Superior temporal gyrus (tissue), 1 donor: ENCODE measurements at regions not wholly inside any gene's neighbourhood (a gene's known extent, or its start where the extent isn't known, plus 50 kb on each side); places are given as distances from the start of the nearest gene placed in this dataset.
A peak's percentile ranks its signal among the peaks of the same experiment; 100 is the strongest.

Source experiments
- DNase-seq: peaks from one replicate; pipeline ENCODE4 v3.0.0-alpha.2; 2016; ENCODE audit errors: extremely low spot score

DNA sequence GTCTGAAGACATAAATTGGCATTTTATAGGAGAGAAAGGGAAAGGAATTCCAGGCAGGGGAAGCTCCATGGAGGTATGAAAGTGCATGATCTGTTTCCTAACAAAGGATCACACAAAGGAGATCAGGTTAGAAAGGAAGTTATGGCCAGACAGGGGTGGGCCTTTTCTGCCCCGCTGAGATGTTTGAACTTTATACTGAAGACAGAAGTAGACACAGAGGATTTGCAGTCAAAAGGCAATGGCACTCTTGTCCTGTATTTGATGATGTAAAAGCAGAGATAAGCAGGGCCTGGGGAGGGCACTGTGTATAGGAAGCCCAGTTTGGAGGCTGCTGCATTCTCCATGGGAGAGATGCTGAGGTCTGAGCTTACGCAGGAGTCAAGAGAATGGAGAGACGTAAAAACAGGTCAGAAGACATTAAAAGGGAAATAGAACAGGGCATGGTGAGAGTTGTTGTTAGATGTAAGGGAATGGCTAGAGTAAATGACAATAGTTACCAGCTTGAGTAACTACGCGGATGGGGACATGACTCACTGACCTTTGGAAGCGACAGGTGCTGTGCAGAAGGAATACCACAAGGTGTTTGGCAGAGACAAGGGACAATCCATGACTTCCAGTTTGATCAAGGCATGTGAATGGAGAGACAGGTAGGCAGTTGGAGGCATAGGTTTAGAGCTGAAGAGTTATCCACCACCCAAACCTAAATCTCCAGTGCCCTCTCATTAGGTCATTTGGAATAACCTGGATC lies 190.6 kb upstream of the SASH1 start:
- no peak for DNase-seq

DNA sequence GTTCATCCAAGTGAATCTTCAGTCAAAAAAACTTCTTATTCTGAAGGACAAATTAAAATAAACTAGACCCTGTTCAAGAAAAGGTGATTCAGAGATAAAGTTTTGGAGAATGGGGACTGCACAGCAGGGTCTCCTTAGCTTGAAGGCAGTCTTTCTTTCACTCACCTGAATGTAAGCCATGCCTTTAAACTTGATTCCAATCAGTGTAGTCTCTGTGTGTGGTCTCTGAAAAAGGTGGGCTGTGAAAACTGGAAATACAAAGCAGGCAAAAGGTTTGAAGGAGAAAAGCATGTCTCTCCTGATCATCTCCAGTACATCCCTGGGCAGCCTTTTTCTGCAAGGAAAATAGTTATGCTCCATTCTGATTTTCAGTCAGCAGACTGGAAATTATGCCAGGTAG lies 188.0 kb upstream of the SASH1 start:
- DNase-seq = no peak

DNA sequence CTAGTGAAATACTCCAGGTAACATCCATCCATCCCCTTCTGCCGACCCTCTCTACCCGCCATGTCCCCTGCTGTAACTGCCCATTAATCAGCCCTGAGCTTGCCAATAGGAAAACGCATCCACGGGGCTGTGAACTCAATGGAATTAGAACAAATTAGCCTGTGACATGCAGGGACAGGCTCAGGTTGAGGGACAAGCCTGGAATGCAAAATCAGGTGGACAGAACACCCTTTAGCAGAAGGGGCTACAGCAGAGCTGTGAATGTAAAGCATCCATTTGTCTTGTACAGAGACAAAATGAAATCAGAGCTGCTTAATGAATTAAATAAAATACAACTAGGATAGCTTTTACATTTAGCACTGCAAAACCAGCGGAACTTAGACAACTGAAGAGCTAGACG lies 187.3 kb upstream of the SASH1 start:
- no peak for DNase-seq

DNA sequence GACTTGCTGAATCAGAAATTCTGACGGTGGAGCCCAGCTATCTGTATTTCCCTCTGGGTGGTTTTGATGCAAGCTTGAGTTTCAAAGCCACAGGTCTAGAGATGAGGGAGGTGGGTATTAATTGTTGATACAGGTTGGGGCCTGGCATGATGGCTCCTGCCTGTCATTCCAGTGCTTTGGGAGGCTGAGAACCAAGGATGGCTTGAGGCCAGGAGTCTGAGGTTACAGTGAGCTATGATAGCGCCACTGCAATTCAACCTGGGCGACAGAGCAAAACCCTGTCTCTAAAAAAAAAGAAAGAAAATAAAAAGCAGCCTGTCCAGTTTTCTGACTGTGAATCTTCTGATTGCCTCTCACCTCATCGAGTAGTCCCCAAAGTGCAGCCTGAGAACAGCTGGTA lies 184.8 kb upstream of the SASH1 start:
- DNase-seq = no peak

DNA sequence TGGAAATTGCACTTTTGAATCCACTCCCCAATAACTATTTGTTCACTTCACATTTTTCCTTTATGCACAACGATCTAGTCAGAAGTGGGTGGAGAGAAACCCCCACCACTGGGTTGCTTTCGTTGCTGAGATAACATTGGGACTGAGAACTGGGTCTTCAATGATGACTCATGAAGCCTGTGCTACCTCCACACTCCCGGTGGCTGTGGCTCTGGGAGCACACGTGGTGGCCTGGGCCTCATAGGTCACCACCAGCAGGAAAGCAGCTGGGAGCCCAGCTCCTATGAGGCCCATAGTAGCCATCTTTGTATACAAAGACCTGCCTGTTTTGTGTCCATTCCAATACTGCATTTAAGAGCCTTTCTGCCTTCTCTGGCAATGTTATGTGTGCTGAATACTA lies 178.0 kb upstream of the SASH1 start:
- DNase-seq = no peak

DNA sequence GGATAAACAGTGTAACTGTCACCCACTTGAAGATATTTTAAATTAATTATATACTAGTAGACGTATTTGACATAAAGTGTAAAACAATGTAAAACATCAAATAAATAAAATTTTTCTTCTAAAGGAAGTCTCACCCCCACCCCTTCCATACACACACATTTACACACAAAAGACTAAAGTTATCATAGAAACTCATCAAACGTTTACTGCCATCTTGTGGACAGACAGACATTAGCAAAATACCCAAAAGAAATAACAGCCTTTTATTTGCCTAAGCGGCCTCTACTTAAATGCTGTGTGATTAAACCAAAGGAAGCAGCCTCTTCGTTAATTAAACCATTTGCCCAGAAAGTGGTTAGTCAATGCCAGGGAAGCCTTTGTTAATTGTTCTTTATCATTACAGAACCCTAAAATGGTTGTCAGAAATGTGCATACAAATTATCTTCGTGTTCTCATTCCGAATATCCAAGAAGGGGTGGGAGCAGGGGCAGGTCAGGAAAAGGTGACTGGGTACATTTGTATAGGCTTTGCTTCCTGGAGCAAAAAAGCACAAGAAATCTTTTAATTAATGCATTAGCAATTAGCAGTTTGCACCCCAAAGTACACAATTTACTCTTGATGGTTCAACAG lies 176.2 kb upstream of the SASH1 start:
- DNase-seq = peak; percentile 91

DNA sequence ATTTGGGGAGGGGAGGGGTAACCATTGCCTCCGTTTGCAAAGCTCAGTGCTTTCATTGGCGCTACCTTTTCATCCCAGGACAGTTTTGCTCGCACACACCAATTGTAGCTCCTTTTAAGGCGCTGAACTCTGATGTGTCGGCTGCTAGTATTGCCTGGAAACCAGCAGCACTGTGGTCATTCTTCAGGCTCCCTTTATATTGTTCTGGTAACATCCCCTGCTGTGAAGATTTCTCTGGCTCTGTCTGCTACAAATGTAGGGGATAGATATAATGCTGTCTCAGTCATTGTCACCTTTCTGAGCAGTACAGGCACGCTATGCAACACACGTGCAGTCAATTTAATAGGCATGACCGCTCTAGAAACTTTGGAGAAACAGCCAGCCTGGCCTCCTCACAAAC lies 172.9 kb upstream of the SASH1 start:
- no peak for DNase-seq

DNA sequence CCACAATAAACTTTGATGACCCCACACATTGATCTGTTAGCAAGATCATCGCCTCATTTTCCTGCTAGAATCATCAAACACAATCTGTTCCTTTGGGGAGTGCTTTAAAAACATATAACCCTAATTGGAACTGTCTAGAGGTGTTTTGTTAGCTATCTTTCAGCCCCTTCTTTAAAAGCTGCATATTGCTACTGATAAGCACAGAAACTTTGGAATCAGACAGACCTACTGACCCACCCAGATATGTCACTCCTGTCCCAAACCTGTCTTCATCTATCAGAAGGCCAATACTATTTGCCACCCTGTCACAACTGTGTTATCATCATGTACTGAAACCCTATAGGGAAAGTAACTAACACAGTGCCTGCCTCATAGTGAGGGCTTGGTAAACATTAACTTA lies 172.4 kb upstream of the SASH1 start:
- no peak for DNase-seq

DNA sequence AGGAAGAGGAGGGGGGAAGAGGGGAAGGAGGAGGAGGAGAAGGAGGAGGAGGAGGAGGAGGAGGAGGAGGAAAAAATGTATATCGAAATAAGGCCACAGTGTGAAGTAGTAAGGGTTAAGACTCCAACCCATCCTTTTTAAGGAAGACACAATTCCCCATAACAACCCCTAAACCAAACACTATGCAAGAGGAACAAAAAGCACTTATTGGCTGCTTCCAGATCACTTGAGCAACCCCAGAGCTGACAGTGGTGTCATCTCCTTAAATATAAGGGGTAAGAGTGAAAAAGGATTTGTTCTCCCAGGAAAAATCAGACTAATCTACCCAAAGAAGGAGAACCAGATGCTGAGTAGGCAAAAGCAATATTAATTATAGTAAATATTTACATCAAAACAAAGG lies 169.1 kb upstream of the SASH1 start:
- DNase-seq = no peak

DNA sequence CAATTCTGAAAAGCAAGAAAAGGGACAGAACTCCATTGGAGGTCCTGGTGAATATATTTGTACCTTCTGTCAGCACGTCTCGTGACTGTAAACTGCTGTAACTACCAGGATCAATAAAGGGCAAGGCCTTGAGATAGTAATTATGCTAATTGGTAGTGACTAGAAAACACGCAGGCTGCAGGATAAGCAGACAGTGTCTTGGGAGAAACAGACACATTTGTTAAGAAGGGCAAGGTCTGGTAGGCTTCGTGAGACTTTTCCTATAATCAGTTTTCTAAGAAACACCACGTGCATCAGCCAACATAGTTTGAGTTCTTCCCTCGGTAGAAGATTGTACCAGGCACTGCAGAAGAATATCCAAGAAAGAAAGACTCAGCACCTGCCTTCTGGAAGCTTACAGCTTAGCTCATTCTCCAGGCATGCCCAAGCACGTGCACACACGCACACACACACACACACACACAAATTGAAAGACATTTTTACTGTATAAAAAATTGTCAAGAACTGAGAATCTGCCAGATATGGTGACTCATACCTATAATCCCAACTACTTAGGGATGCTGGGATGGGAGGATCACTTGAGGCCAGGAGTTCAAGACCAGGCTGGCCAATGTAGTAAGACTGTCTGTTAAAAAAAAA lies 167.0 kb upstream of the SASH1 start:
- no peak for DNase-seq

DNA sequence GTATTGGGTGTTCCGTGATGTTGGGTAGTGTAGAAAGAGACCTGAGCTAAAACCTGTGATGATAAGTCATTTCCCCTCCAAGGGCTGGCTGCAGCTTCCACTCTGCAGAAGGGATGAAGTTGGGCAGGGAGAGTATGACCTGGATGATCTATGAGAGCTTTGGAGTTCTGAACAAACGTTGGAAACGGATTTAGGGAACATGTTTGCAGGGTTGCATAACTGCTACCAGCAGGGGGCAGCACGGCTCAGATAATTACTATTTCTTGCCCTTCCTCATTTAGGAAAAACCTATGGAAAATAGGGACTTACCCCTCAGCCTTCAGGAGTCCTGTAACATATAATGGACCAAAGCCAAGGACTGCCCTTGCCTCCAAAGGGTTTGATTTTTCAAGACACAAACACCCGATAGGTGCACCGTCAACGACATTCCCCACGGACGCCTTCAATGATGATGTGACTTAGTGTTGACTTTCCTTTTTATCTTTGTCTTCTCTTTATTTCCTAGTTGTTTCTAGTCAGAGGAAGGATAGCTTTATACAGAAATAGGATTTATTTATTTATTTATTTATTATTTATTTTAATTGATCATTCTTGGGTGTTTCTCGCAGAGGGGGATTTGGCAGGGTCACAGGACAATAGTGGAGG lies 164.9 kb upstream of the SASH1 start:
- peak; percentile 87 for DNase-seq

DNA sequence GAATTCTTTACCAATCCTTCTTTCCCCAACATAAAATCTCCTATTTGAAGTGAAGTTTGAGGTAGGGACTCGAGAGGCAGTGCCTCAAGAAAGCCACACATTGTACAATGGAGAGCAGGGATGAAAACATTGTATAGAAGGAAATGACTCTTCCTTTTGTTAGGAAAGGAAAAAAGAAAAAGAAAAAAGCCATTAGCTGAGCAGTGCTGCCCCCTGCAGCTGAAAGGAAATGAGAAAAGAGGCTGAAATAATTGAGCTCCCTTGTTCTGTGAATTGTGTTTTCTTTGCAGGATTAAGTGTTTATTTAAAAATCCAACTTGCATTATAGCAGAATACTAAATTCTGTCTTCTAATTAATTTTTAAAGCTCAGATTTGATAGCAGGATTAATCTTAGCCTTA lies 162.9 kb upstream of the SASH1 start:
- DNase-seq = peak; percentile 76

DNA sequence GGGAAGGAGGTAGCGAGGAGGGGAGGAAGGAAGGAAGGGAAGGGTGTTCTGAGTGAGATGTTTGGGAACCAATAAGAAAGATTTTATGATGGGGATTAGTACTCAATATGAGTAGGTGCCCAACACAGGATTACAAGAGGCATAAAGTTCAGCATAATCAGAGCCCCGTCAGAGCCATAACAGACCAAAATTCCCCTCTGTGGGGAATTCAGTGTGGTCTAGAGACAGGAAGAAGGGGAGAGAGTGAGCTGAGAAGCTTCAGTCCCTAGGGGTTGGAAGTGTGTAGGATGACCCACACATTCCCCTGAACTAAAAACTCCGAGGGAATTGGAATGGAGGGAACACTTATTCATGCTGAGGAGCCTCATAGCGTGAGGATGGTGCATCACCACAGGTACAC lies 160.3 kb upstream of the SASH1 start:
- no peak for DNase-seq

DNA sequence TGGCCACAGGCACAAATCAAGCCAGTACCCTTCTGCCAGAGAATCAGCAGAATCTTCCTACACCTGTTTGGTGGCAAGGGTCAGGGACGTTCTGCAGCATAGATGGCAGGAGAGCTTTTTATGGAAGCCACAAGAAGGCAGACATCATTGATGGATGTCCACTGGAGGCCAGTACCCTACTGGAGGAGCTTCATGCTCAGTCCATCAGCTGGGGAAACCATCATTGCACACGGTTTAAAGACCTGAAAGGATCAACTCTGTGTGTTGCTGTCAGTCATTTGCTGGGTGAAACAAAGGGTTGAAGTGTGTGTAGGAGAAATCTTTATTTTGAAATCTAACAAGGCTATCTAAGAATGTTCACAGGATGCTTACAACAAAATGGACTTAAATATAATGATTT lies 158.9 kb upstream of the SASH1 start:
- DNase-seq = no peak

DNA sequence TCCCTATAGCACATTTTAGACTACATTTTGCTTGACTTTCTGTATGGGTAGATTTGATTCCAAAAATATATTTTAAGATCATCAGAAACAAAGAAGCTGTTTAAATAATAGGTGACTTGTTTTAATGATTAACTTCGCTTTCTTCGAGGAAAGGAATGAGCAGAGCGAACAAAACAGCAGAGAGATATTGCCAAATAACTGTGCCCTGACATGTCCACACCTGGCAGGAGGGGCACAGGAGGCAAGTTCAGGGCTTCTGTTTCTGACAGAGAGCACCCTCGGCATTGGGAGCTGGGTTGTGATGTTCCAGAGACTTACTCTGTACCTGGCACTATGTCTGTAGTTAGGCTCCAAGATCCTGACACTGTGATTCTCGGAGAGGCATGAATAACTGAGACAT lies 155.7 kb upstream of the SASH1 start:
- no peak for DNase-seq

DNA sequence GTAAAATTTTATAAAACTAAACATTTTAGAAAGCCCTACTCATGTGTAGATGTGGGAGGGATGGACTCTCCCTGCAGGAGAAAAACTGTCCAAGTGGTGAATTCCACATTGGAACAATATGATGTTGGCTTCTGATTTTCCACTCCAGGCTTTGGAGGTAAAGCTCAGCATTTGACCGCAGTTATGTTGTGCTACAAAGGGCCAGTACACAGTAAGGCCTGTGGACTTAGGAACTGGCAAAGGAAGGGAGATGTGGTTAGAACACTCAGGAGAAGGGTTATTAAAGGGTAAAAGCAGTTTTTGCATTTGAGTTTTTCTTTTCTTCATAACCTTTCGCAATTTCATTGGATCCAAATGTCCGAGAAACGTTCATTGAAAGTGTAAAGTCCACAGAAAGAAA lies 150.3 kb upstream of the SASH1 start:
- no peak for DNase-seq

DNA sequence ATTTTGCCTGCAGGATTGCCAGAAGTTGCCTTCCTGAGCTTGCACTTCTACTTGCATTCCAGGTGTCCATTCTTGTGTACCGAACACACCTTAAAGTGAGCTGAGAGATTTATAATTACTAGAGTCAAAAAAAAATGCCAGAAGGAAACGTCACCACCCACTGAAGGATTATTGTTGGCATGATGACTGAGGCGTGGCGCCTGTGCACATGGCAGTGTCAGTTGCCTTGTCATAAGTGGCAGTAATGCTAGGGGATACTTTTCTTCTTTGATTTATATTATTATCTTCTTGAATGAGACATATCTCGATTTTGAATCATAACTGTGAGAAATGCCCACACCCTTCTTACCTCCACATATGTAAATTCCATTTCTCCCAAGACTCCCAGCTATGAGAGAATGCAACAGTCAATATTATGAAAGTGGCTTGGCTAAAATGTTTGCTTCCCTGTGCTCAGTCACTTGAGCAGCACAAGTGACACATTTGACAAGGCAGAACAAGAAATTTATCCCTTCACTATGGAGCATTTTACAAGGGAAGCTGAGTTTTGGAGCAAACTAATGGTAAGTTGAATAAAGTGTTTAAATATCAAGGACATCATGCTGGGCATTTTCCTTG lies 149.5 kb upstream of the SASH1 start:
- DNase-seq = no peak

DNA sequence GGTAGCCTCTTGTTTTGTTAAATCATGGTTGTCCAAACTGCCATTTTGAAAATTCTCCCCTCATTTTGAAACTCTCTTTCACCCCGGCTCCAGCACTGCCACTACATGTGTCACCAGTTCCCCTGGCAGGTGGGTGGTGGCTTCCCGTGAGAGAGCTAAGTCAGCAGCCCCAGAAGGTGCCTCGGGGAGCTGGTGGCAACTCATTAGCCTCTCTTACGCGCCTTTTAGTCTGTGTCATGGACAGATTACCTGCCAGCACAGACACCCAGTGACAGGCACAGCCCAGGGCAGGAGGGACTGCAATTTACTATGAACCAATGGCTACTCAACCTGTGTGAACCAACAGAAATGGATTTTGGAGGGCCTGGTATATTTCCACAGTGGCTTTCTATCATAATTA lies 147.1 kb upstream of the SASH1 start:
- no peak for DNase-seq

DNA sequence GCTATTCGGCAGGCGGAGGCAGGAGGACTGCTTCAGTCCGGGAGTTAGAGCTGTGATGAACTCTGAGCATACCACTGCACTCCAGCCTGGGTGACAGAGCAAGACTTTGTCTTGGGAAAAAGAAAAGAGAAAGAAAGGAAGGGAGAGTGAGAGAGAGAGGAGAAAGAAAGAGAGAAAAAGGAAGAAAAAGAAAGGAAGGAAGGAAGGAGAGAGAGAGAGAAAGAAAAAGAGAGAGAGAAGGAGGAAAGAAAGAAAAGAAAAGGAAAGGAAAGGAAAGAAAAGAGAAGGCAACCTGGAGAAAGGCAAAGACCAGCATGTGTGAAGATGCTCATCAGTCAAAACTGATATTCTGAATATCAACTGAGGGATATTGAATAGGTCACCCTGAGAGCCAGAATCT lies 143.1 kb upstream of the SASH1 start:
- DNase-seq = no peak

DNA sequence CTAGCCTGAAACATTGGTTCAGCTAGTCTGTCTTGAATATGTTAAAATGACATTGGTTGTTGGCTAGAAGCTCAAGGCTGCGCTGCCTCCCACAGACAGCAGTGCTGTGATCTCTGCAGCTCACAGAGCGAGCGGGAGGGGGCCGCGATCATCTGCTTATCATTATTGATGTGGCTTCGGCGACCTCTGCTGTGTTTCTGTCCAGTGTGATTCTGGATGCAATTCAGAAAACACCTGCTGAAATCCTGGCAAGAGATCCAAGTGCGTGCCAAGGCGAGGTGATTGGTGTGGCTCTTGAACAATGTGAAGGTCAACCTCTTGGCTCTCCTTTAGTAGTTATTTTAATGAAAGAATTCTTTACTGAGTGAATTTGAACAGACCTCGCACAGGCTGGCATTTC lies 142.3 kb upstream of the SASH1 start:
- peak; percentile 51 for DNase-seq

DNA sequence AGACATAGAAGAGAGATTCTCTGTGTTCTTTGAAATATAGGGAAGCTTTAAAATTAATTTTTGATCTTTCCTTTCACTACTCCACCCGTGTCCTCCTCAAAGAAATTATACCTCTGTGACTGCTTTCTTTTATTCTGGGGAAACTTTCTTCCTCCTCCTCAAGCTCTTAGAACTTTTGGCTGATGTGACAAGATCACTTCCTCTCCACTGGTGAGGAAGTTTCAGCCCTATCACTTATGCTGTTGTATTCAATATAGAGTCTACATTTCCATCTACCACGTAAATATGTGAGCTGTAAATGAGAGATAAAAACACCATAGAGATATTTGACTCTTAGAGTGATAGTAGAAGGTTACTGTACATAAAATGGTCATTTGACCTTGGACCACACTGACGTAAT lies 141.9 kb upstream of the SASH1 start:
- no peak for DNase-seq

DNA sequence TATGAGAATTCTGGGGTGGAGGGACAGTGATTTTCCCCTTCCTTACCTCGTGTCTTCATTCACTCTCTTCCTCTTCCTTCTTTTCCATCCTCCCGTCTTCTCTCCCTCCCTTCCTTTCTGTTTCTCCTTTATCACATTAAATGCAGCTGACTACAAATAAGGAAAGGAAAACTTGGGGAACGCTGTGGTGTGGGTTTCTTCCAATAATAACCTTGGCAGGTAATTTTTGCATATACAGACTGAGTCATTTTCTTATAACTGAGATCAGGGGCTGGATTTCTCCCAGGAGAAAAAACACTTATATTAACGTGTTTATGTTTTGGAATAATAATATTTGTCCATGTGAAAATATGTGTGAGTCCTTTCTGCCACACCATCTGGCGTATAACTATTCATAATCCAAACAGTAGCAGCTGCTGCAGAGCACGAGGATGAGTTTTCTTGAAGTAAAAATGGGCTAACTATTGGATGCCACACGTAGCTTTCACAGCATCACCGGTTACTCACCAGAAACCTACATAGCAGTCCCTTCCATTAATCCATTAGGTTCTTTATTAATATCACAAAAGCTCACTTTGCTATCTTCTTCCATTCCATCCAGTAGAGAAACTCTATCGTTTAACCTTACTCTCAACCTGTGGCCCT lies 139.2 kb upstream of the SASH1 start:
- DNase-seq = no peak
